Brain microvascular endothelial cell (primary cell): ENCODE measurements at regions not wholly inside any gene's neighbourhood (a gene's known extent, or its start where the extent isn't known, plus 50 kb on each side); places are given as distances from the start of the nearest gene placed in this dataset.

ENCODE experiments used
- DNase-seq: peaks from one replicate; pipeline ENCODE4 v3.0.0-alpha.2; 2020
- H3K27ac ChIP-seq: fragments of 250-450 bp; sonication (Bioruptor Pico); 2 replicates; pipeline ENCODE4 v1.5.1; 2020; ENCODE audit warnings: mild to moderate bottlenecking, moderate library complexity
- H3K27me3 ChIP-seq: fragments of 250-450 bp; sonication (Bioruptor Pico); replicated peaks from 2 replicates; pipeline ENCODE4 v1.5.1; 2020; ENCODE audit warnings: mild to moderate bottlenecking
- H3K36me3 ChIP-seq: fragments of 250-450 bp; sonication (Bioruptor Pico); replicated peaks from 2 replicates; pipeline ENCODE4 v1.5.1; 2020; ENCODE audit warnings: mild to moderate bottlenecking
- H3K4me3 ChIP-seq: 2 replicates; pipeline ENCODE4 v1.5.1; 2011; ENCODE audit warnings: low read depth, mild to moderate bottlenecking, control low read depth, low read length, moderate library complexity
- CTCF ChIP-seq: IDR thresholded peaks from 2 replicates; pipeline ENCODE4 v1.5.1; 2011; ENCODE audit warnings: low read depth, mild to moderate bottlenecking, moderate library complexity, low read length, control low read depth, inconsistent platforms; ENCODE audit errors: missing control alignments
- in situ Hi-C: cut with HindIII; loops from 2 replicates; pipeline ENCODE4 v1.10.0; 2017; ENCODE audit warnings: low sequenced_read_pairs, low pct_ligation_motif_present

- peak; percentile 57 for DNase-seq
- Histone ChIP-seq H3K4me3 (no peak overlapping the region), H3K27ac (no peak overlapping the region), H3K27me3 (no peaks in the 10 kb centered on the region), H3K36me3 (no peaks in the 10 kb centered on the region)
- in situ Hi-C loops: loop anchor here (25.0 kb wide), 1 partner anchor 110 kb away; the partner anchor contains the start of gene WIPF1
- peak; percentile 97 for TF ChIP-seq CTCF
Observed at GRCh38 chr2:174697255-174697654, 67.0 kb downstream of the CHRNA1 start.

DNA sequence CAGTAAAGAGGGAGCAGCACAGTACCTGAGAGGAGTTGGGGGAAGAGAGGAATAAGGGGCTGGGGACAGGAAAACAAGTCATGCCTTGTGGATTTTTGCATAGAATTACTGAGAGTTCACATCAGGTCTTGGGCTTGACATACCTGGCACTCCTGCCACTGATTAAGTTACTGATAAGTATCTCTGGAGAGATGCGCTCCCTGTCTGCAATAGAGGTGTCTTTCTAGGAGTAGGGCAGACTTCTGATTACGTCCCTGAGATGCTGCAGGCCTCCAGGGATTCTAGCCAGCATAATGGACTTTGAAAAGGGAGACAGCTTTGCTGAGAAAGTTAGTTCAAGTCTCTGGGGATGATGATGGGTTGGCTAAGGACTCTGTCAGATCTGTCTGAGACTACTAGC is 69.4 kb downstream of the CHRNA1 start:
- Histone ChIP-seq H3K27ac (no peak overlapping the region), H3K27me3 (no peaks in the 10 kb centered on the region), H3K4me3 (no peak overlapping the region), H3K36me3 (no peaks in the 10 kb centered on the region)
- no peak for TF ChIP-seq CTCF
- DNase-seq: no peak
- in situ Hi-C loops: loop anchor here (25.0 kb wide), 1 partner anchor 108 kb away; the partner anchor contains the start of gene WIPF1

DNA sequence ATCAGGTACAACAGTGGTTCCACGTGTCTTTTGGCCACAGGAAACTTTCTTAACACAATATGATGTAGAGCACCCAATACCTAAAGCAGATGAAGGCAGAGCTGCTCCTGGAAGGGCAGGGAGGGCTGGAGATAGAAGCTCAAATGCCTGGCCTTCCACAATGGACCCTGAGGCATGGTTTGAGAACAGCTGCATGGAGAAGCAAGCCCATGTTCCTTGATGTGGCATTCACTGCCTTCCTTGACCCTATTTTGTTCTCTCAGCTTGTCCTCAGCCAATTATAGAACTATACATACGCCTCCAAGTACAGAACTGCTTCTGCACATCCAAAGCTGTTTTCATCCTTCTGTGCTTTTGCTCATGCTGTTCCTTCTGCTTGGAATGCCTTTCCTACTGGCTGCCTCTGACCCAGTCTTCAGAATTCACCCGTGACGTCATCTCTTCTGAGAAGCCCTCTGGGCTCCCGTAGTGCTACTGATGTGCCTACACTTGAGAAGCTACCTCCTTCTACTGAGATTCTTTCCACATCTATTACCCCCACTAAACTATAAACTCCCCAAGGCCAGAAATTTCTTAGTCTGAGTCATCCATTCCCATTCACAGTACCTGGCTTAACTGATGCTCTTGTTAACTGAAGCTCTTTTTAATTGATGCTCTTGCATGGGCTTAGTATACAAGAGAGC is 69.9 kb downstream of the CHRNA1 start:
- in situ Hi-C loops: loop anchor here (25.0 kb wide), 1 partner anchor 107 kb away; the partner anchor contains the start of gene WIPF1
- no peak overlapping the region for H3K4me3 ChIP-seq
- DNase-seq: no peak
- H3K27ac ChIP-seq: no peak overlapping the region
- no peaks in the 10 kb centered on the region for H3K27me3 ChIP-seq
- no peaks in the 10 kb centered on the region for H3K36me3 ChIP-seq
- no peak for TF ChIP-seq CTCF

- in situ Hi-C loops: loop anchor here (25.0 kb wide), 1 partner anchor 106 kb away; the partner anchor contains the start of gene WIPF1
- no peak for TF ChIP-seq CTCF
- DNase-seq: no peak
- Histone ChIP-seq H3K27me3 (no peaks in the 10 kb centered on the region), H3K36me3 (no peaks in the 10 kb centered on the region), H3K4me3 (no peak overlapping the region), H3K27ac (no peak overlapping the region)
Observed at GRCh38 chr2:174693344-174693743, 70.9 kb downstream of the CHRNA1 start.

- in situ Hi-C loops: loop anchor here (25.0 kb wide), 1 partner anchor 105 kb away; the partner anchor contains the start of gene WIPF1
- no peak for DNase-seq
Observed at GRCh38 chr2:174692256-174692919, 71.9 kb downstream of the CHRNA1 start.

More at GRCh38 chr2:174692256-174692919, 71.9 kb downstream of the CHRNA1 start:
- Histone ChIP-seq H3K27ac (no peak overlapping the region), H3K4me3 (no peak overlapping the region), H3K27me3 (no peaks in the 10 kb centered on the region), H3K36me3 (no peaks in the 10 kb centered on the region)
- no peak for TF ChIP-seq CTCF
